OCI-M1 (cell line): ENCODE measurements at regions not wholly inside any gene's neighbourhood (a gene's known extent, or its start where the extent isn't known, plus 50 kb on each side); places are given as distances from the start of the nearest gene placed in this dataset.

Source experiments
- DNase-seq: peaks from one replicate; lab custom pipeline; 2025; lab: John Stamatoyannopoulos, UW

- DNase-seq, result no peak
Observed at GRCh38 chr13:99663185-99663825, 162.0 kb downstream of the TM9SF2 start.

GRCh38 chr13:99662678-99663077, 161.4 kb downstream of the TM9SF2 start:
- DNase-seq, result no peak

GRCh38 chr13:99661791-99662190, 160.5 kb downstream of the TM9SF2 start:
- DNase-seq, result no peak

GRCh38 chr13:99659866-99660554, 158.7 kb downstream of the TM9SF2 start:
- DNase-seq, result no peak

GRCh38 chr13:99659226-99659625, 158.0 kb downstream of the TM9SF2 start:
- no peak for DNase-seq

GRCh38 chr13:99658261-99658991, 157.2 kb downstream of the TM9SF2 start:
- DNase-seq, result peak; percentile 78

GRCh38 chr13:99657848-99658260, 156.6 kb downstream of the TM9SF2 start:
- DNase-seq, result no peak

- DNase-seq, result no peak
Observed at GRCh38 chr13:99656844-99657381, 155.6 kb downstream of the TM9SF2 start.

- peak; percentile 83 for DNase-seq
Observed at GRCh38 chr13:99656092-99656745, 154.9 kb downstream of the TM9SF2 start.

GRCh38 chr13:99655351-99656091, 154.2 kb downstream of the TM9SF2 start:
- no peak for DNase-seq

- DNase-seq, result no peak
Observed at GRCh38 chr13:99654076-99654475, 152.8 kb downstream of the TM9SF2 start.

GRCh38 chr13:99653526-99653925, 152.3 kb downstream of the TM9SF2 start:
- no peak for DNase-seq

- no peak for DNase-seq
Observed at GRCh38 chr13:99652901-99653300, 151.6 kb downstream of the TM9SF2 start.

GRCh38 chr13:99652141-99652540, 150.9 kb downstream of the TM9SF2 start:
- no peak for DNase-seq

- no peak for DNase-seq
Observed at GRCh38 chr13:99651016-99651415, 149.7 kb downstream of the TM9SF2 start.

GRCh38 chr13:99650410-99650809, 149.1 kb downstream of the TM9SF2 start:
- no peak for DNase-seq

- DNase-seq, result no peak
Observed at GRCh38 chr13:99648927-99649326, 147.7 kb downstream of the TM9SF2 start.

GRCh38 chr13:99648066-99648665, 146.9 kb downstream of the TM9SF2 start:
- DNase-seq, result no peak

GRCh38 chr13:99647596-99647985, 146.3 kb downstream of the TM9SF2 start:
- DNase-seq, result no peak

GRCh38 chr13:99646866-99647595, 145.8 kb downstream of the TM9SF2 start:
- DNase-seq, result no peak
